Neural cell (in vitro differentiated cells): ENCODE measurements at regions not wholly inside any gene's neighbourhood (a gene's known extent, or its start where the extent isn't known, plus 50 kb on each side); places are given as distances from the start of the nearest gene placed in this dataset.

Experiments
- EP300 ChIP-seq: fragments of 450-650 bp; conservative IDR thresholded peaks from 2 replicates; pipeline ENCODE4 v1.6.1; 2014; ENCODE audit warnings: antibody characterized with exemption, mild to moderate bottlenecking, moderate library complexity; ENCODE audit not compliant: poor library complexity, severe bottlenecking
- POLR2AphosphoS5 ChIP-seq: IDR thresholded peaks from 2 replicates; pipeline ENCODE4 v1.6.1; 2012
- TAF1 ChIP-seq: IDR thresholded peaks from 2 replicates; pipeline ENCODE4 v1.6.1; 2012; ENCODE audit warnings: low read depth
- TF ChIP-seq, protein P1 (sequence below): fragments of 450-650 bp; IDR thresholded peaks from 2 replicates; pipeline ENCODE4 v1.5.1; 2014; ENCODE audit warnings: antibody characterized with exemption, mild to moderate bottlenecking, moderate library complexity; ENCODE audit not compliant: poor library complexity, severe bottlenecking

DNA sequence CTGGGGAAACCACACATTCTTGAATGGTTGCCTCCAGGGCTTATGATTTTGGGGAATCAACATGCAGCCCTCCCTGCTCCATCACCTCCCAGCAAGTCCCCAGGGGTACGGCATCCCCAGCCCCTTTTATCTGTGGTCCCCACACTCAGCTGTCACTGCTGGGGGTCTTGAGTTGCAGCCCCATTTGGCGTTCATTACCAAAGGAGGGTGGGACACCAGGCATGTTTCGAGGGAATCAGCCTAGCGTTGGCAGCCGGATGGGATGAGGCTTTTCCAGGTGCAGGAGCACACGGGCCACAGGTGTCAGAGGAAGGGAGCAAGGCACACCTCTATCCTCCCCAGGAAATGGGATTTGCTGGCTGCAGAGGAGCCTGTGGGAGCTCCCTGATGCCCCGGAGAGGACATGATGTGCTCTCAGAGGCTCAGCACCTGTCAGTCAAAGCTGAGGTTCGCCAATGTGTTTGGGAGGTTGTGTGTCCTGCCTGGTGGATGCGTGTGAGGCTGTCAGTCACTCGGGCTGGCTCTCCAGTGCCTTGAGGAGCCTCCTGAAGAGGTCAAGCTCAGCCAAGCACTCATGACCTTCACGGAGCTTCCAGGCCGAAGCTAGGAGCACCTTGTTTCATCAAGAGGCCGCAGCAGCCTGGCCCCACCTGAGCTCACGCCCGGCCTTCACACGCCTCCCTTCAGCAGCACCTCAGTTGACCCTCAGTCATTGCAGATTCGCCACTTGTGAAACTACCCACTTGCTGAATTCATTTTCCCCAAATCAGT lies 95.0 kb downstream of the ERMARD start:
- TF ChIP-seq EP300 (no peak), TAF1 (no peak), POLR2AphosphoS5 (no peak)
- TF ChIP-seq, protein P1, sequence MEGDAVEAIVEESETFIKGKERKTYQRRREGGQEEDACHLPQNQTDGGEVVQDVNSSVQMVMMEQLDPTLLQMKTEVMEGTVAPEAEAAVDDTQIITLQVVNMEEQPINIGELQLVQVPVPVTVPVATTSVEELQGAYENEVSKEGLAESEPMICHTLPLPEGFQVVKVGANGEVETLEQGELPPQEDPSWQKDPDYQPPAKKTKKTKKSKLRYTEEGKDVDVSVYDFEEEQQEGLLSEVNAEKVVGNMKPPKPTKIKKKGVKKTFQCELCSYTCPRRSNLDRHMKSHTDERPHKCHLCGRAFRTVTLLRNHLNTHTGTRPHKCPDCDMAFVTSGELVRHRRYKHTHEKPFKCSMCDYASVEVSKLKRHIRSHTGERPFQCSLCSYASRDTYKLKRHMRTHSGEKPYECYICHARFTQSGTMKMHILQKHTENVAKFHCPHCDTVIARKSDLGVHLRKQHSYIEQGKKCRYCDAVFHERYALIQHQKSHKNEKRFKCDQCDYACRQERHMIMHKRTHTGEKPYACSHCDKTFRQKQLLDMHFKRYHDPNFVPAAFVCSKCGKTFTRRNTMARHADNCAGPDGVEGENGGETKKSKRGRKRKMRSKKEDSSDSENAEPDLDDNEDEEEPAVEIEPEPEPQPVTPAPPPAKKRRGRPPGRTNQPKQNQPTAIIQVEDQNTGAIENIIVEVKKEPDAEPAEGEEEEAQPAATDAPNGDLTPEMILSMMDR = no peak
